GM23338 (cell line): ENCODE measurements at regions not wholly inside any gene's neighbourhood (a gene's known extent, or its start where the extent isn't known, plus 50 kb on each side); places are given as distances from the start of the nearest gene placed in this dataset.
A peak's percentile ranks its signal among the peaks of the same experiment; 100 is the strongest.

ENCODE experiments used
- ATAC-seq: fragments of 200-7000 bp; cut with Tn5 transposase; 3 replicates; pipeline ENCODE4 v1.9.1; 2020
- DNase-seq: peaks from one replicate; pipeline ENCODE4 v3.0.0-alpha.2; 2015; ENCODE audit warnings: low spot score
- H2AFZ ChIP-seq: fragments of 200-600 bp; sonication (generic); 2 replicates; pipeline ENCODE4 v1.8.0; 2016; ENCODE audit warnings: antibody characterized with exemption, mild to moderate bottlenecking, moderate library complexity
- H3F3A ChIP-seq: fragments of 200-600 bp; sonication (generic); replicated peaks from 2 replicates; pipeline ENCODE4 v1.8.0; 2017; ENCODE audit warnings: antibody characterized with exemption, mixed run types, low read depth
- H3K27ac ChIP-seq: fragments of 200-600 bp; sonication (generic); 2 replicates; pipeline ENCODE4 v1.6.1; 2016; ENCODE audit warnings: low read depth
- H3K27me3 ChIP-seq: fragments of 200-600 bp; sonication (generic); 2 replicates; pipeline ENCODE4 v1.8.0; 2016; ENCODE audit warnings: mild to moderate bottlenecking, mixed run types, moderate library complexity; ENCODE audit not compliant: insufficient read depth
- H3K36me3 ChIP-seq: fragments of 200-600 bp; sonication (generic); 2 replicates; pipeline ENCODE4 v1.8.0; 2016; ENCODE audit warnings: mild to moderate bottlenecking; ENCODE audit not compliant: insufficient read depth
- H3K4me1 ChIP-seq: fragments of 200-600 bp; sonication (generic); 2 replicates; pipeline ENCODE4 v1.8.0; 2016; ENCODE audit warnings: mild to moderate bottlenecking, moderate library complexity; ENCODE audit not compliant: insufficient read depth
- H3K4me2 ChIP-seq: fragments of 200-600 bp; sonication (generic); 2 replicates; pipeline ENCODE4 v1.7.1; 2017; ENCODE audit warnings: mixed run types
- H3K4me3 ChIP-seq: fragments of 200-600 bp; sonication (generic); 2 replicates; pipeline ENCODE4 v1.6.1; 2016; ENCODE audit warnings: mixed run types
- H3K79me2 ChIP-seq: fragments of 200-600 bp; sonication (generic); replicated peaks from 2 replicates; pipeline ENCODE4 v1.8.0; 2017; ENCODE audit warnings: mild to moderate bottlenecking; ENCODE audit not compliant: insufficient read depth
- H3K9me2 ChIP-seq: fragments of 200-600 bp; sonication (generic); 2 replicates; pipeline ENCODE4 v1.8.0; 2017; ENCODE audit not compliant: insufficient read depth
- H4K20me1 ChIP-seq: fragments of 200-600 bp; sonication (generic); replicated peaks from 2 replicates; pipeline ENCODE4 v1.8.0; 2017; ENCODE audit warnings: mild to moderate bottlenecking; ENCODE audit not compliant: insufficient read depth
- H3K27ac Mint-ChIP-seq: 2 replicates; pipeline ENCODE4 v1.8.0; 2020; ENCODE audit warnings: inconsistent platforms, mild to moderate bottlenecking, moderate library complexity, mixed read lengths
- H3K27me3 Mint-ChIP-seq: 3 replicates; pipeline ENCODE4 v1.8.0; 2022; ENCODE audit warnings: low read depth, mild to moderate bottlenecking, moderate library complexity, mixed read lengths, inconsistent platforms; ENCODE audit not compliant: insufficient read depth, poor library complexity
- H3K36me3 Mint-ChIP-seq: 3 replicates; pipeline ENCODE4 v1.8.0; 2021; ENCODE audit warnings: low read depth, mild to moderate bottlenecking, inconsistent platforms, moderate library complexity, mixed read lengths
- H3K4me1 Mint-ChIP-seq: 3 replicates; pipeline ENCODE4 v1.8.0; 2020; ENCODE audit warnings: mild to moderate bottlenecking, inconsistent platforms, mixed read lengths
- H3K4me3 Mint-ChIP-seq: 3 replicates; pipeline ENCODE4 v1.8.0; 2021; ENCODE audit warnings: moderate library complexity, mild to moderate bottlenecking, inconsistent platforms, mixed read lengths
- H3K9me3 Mint-ChIP-seq: 3 replicates; pipeline ENCODE4 v1.8.0; 2020; ENCODE audit warnings: moderate library complexity, mild to moderate bottlenecking, inconsistent platforms, mixed read lengths
- CREB1 ChIP-seq: fragments of 250-450 bp; sonication (Bioruptor Pico); IDR thresholded peaks from 2 replicates; pipeline ENCODE4 v1.5.0; 2020; ENCODE audit warnings: low read depth, mild to moderate bottlenecking, moderate library complexity
- EZH2 ChIP-seq: fragments of 200-600 bp; sonication (generic); IDR thresholded peaks from one replicate; pipeline ENCODE4 v1.8.0; 2017; ENCODE audit warnings: antibody characterized with exemption, mild to moderate bottlenecking, low read depth; ENCODE audit not compliant: unreplicated experiment
- EZH2phosphoT487 ChIP-seq: fragments of 200-600 bp; sonication (generic); IDR thresholded peaks from one replicate; pipeline ENCODE4 v1.8.1; 2018; ENCODE audit warnings: antibody characterized with exemption; ENCODE audit not compliant: unreplicated experiment
- JUNB ChIP-seq: IDR thresholded peaks from one replicate; pipeline ENCODE4 v1.6.1; 2016; ENCODE audit warnings: antibody characterized with exemption; ENCODE audit not compliant: unreplicated experiment
- NANOG ChIP-seq: IDR thresholded peaks from 2 replicates; pipeline ENCODE4 v1.6.1; 2016; ENCODE audit warnings: antibody characterized with exemption, borderline replicate concordance
- POLR2AphosphoS5 ChIP-seq: IDR thresholded peaks from 2 replicates; pipeline ENCODE4 v1.6.1; 2016; ENCODE audit warnings: antibody characterized with exemption, low read depth
- STAT1 ChIP-seq: IDR thresholded peaks from one replicate; pipeline ENCODE4 v1.6.1; 2016; ENCODE audit warnings: antibody characterized with exemption; ENCODE audit not compliant: unreplicated experiment
- ZNF114 ChIP-seq: fragments of 250-450 bp; sonication (Bioruptor Pico); IDR thresholded peaks from 2 replicates; pipeline ENCODE4 v1.5.0; 2020; ENCODE audit warnings: mild to moderate bottlenecking, moderate library complexity
- ZNF331 ChIP-seq: fragments of 250-450 bp; sonication (Bioruptor Pico); IDR thresholded peaks from 2 replicates; pipeline ENCODE4 v1.5.0; 2020; ENCODE audit warnings: low read depth, mild to moderate bottlenecking, moderate library complexity
- TF ChIP-seq, protein P1 (sequence below): fragments of 250-450 bp; sonication (Bioruptor Pico); IDR thresholded peaks from 2 replicates; pipeline ENCODE4 v1.5.0; 2020; ENCODE audit warnings: mild to moderate bottlenecking, moderate library complexity
- TF ChIP-seq, protein P2 (sequence below): IDR thresholded peaks from one replicate; pipeline ENCODE4 v1.6.1; 2018; ENCODE audit warnings: antibody characterized with exemption; ENCODE audit not compliant: unreplicated experiment
- TF ChIP-seq, protein P3 (sequence below), 2 experiments: fragments of 200-600 bp in 1 of 2; sonication (generic) in 1 of 2; conservative IDR thresholded peaks; 2 replicates each; pipeline versions ENCODE4 v1.5.1 to v1.6.1; 2016 to 2017; ENCODE audit warnings: antibody characterized with exemption in 2 of 2, low read depth in 2 of 2, mild to moderate bottlenecking in 2 of 2, moderate library complexity in 1 of 2
- TF ChIP-seq, protein P4 (sequence below): IDR thresholded peaks from 2 replicates; pipeline ENCODE4 v1.6.1; 2016; ENCODE audit warnings: antibody characterized with exemption

DNA sequence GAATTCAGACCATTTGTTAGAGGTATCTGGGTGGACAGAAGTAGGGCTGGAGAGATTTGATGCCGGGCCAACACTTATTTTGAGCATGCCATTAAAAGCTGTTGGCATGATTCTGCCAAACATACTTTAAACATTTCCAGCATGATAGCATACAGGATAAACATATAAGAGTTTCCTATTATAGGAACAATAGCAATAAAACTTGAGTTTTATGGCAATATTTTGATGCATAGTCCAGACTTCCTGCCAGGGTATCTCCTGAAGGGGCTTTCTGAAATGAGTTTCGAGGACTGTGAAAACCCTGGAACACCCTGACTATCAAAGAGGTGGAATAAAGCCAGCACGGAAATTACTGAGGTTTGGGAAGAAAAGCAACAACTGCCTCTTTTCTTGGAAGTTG, 1398.0 kb upstream of the NXPH2 start:
- H3K4me2 ChIP-seq: no peak overlapping the region
- Mint-ChIP-seq H3K27me3 (no peaks in the 10 kb centered on the region), H3K4me1 (no peaks in the 10 kb centered on the region)

More for the DNA sequence above, 1398.0 kb upstream of the NXPH2 start:
- Histone ChIP-seq H3K4me3 (no peak overlapping the region), H3K4me1 (no peaks in the 10 kb centered on the region), H2AFZ (0 out of 2 replicates have a peak overlapping the region, but pooled peaks have one; percentile 50), H3K79me2 (no peaks in the 10 kb centered on the region), H3K27me3 (no peaks in the 10 kb centered on the region), H3F3A (no peaks in the 10 kb centered on the region), H3K36me3 (no peaks in the 10 kb centered on the region), H4K20me1 (no peaks in the 10 kb centered on the region), H3K9me2 (no peaks in the 10 kb centered on the region), H3K27ac (no peak overlapping the region)
- H3K36me3 Mint-ChIP-seq: no peaks in the 10 kb centered on the region
- TF ChIP-seq NANOG (no peak), EZH2 (no peak), JUNB (no peak), ZNF331 (CRISPR knock-in tag) (no peak), EZH2phosphoT487 (no peak), ZNF114 (CRISPR knock-in tag) (no peak), POLR2AphosphoS5 (no peak), CREB1 (CRISPR knock-in tag) (no peak), STAT1 (no peak)
- TF ChIP-seq, protein P1, sequence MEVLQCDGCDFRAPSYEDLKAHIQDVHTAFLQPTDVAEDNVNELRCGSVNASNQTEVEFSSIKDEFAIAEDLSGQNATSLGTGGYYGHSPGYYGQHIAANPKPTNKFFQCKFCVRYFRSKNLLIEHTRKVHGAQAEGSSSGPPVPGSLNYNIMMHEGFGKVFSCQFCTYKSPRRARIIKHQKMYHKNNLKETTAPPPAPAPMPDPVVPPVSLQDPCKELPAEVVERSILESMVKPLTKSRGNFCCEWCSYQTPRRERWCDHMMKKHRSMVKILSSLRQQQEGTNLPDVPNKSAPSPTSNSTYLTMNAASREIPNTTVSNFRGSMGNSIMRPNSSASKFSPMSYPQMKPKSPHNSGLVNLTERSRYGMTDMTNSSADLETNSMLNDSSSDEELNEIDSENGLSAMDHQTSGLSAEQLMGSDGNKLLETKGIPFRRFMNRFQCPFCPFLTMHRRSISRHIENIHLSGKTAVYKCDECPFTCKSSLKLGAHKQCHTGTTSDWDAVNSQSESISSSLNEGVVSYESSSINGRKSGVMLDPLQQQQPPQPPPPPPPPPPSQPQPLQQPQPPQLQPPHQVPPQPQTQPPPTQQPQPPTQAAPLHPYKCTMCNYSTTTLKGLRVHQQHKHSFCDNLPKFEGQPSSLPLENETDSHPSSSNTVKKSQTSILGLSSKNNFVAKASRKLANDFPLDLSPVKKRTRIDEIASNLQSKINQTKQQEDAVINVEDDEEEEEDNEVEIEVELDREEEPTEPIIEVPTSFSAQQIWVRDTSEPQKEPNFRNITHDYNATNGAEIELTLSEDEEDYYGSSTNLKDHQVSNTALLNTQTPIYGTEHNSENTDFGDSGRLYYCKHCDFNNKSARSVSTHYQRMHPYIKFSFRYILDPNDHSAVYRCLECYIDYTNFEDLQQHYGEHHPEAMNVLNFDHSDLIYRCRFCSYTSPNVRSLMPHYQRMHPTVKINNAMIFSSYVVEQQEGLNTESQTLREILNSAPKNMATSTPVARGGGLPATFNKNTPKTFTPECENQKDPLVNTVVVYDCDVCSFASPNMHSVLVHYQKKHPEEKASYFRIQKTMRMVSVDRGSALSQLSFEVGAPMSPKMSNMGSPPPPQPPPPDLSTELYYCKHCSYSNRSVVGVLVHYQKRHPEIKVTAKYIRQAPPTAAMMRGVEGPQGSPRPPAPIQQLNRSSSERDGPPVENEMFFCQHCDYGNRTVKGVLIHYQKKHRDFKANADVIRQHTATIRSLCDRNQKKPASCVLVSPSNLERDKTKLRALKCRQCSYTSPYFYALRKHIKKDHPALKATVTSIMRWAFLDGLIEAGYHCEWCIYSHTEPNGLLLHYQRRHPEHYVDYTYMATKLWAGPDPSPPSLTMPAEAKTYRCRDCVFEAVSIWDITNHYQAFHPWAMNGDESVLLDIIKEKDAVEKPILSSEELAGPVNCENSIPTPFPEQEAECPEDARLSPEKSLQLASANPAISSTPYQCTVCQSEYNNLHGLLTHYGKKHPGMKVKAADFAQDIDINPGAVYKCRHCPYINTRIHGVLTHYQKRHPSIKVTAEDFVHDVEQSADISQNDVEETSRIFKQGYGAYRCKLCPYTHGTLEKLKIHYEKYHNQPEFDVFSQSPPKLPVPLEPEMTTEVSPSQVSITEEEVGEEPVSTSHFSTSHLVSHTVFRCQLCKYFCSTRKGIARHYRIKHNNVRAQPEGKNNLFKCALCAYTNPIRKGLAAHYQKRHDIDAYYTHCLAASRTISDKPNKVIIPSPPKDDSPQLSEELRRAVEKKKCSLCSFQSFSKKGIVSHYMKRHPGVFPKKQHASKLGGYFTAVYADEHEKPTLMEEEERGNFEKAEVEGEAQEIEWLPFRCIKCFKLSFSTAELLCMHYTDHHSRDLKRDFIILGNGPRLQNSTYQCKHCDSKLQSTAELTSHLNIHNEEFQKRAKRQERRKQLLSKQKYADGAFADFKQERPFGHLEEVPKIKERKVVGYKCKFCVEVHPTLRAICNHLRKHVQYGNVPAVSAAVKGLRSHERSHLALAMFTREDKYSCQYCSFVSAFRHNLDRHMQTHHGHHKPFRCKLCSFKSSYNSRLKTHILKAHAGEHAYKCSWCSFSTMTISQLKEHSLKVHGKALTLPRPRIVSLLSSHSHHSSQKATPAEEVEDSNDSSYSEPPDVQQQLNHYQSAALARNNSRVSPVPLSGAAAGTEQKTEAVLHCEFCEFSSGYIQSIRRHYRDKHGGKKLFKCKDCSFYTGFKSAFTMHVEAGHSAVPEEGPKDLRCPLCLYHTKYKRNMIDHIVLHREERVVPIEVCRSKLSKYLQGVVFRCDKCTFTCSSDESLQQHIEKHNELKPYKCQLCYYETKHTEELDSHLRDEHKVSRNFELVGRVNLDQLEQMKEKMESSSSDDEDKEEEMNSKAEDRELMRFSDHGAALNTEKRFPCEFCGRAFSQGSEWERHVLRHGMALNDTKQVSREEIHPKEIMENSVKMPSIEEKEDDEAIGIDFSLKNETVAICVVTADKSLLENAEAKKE: no peak
- TF ChIP-seq, protein P2, sequence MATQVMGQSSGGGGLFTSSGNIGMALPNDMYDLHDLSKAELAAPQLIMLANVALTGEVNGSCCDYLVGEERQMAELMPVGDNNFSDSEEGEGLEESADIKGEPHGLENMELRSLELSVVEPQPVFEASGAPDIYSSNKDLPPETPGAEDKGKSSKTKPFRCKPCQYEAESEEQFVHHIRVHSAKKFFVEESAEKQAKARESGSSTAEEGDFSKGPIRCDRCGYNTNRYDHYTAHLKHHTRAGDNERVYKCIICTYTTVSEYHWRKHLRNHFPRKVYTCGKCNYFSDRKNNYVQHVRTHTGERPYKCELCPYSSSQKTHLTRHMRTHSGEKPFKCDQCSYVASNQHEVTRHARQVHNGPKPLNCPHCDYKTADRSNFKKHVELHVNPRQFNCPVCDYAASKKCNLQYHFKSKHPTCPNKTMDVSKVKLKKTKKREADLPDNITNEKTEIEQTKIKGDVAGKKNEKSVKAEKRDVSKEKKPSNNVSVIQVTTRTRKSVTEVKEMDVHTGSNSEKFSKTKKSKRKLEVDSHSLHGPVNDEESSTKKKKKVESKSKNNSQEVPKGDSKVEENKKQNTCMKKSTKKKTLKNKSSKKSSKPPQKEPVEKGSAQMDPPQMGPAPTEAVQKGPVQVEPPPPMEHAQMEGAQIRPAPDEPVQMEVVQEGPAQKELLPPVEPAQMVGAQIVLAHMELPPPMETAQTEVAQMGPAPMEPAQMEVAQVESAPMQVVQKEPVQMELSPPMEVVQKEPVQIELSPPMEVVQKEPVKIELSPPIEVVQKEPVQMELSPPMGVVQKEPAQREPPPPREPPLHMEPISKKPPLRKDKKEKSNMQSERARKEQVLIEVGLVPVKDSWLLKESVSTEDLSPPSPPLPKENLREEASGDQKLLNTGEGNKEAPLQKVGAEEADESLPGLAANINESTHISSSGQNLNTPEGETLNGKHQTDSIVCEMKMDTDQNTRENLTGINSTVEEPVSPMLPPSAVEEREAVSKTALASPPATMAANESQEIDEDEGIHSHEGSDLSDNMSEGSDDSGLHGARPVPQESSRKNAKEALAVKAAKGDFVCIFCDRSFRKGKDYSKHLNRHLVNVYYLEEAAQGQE: no peak
- TF ChIP-seq, protein P3, sequence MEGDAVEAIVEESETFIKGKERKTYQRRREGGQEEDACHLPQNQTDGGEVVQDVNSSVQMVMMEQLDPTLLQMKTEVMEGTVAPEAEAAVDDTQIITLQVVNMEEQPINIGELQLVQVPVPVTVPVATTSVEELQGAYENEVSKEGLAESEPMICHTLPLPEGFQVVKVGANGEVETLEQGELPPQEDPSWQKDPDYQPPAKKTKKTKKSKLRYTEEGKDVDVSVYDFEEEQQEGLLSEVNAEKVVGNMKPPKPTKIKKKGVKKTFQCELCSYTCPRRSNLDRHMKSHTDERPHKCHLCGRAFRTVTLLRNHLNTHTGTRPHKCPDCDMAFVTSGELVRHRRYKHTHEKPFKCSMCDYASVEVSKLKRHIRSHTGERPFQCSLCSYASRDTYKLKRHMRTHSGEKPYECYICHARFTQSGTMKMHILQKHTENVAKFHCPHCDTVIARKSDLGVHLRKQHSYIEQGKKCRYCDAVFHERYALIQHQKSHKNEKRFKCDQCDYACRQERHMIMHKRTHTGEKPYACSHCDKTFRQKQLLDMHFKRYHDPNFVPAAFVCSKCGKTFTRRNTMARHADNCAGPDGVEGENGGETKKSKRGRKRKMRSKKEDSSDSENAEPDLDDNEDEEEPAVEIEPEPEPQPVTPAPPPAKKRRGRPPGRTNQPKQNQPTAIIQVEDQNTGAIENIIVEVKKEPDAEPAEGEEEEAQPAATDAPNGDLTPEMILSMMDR (conservative IDR thresholded peaks at IDR 0.05; ENCODE audit: low read depth in 2 of 2): no peak
- TF ChIP-seq, protein P4, sequence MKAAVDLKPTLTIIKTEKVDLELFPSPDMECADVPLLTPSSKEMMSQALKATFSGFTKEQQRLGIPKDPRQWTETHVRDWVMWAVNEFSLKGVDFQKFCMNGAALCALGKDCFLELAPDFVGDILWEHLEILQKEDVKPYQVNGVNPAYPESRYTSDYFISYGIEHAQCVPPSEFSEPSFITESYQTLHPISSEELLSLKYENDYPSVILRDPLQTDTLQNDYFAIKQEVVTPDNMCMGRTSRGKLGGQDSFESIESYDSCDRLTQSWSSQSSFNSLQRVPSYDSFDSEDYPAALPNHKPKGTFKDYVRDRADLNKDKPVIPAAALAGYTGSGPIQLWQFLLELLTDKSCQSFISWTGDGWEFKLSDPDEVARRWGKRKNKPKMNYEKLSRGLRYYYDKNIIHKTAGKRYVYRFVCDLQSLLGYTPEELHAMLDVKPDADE: no peak
- H3K9me3 Mint-ChIP-seq: no peaks in the 10 kb centered on the region
- no peak overlapping the region for H3K4me3 Mint-ChIP-seq
- H3K27ac Mint-ChIP-seq: no peak overlapping the region
- DNase-seq (no peak), ATAC-seq (no peak)
